Peyer's patch (tissue), 4 donors: ENCODE measurements at regions not wholly inside any gene's neighbourhood (a gene's known extent, or its start where the extent isn't known, plus 50 kb on each side); places are given as distances from the start of the nearest gene placed in this dataset.

Experiments
- POLR2A ChIP-seq, 2 donors: fragments of 450-650 bp; IDR thresholded peaks; one replicate each; pipeline ENCODE4 v1.5.1; 2017; ENCODE audit warnings: antibody characterized with exemption in 2 of 2, mild to moderate bottlenecking in 2 of 2, moderate library complexity in 2 of 2
- TF ChIP-seq, protein P1 (sequence below), 6 experiments: fragments of 450-650 bp in 4 of 6; fragments of 200-600 bp in 2 of 6; sonication (generic) in 1 of 6; IDR thresholded peaks; one replicate each; pipeline ENCODE4 v1.5.1; 2017 to 2019; ENCODE audit warnings: antibody characterized with exemption in 6 of 6, mild to moderate bottlenecking in 3 of 6, moderate library complexity in 1 of 6

DNA sequence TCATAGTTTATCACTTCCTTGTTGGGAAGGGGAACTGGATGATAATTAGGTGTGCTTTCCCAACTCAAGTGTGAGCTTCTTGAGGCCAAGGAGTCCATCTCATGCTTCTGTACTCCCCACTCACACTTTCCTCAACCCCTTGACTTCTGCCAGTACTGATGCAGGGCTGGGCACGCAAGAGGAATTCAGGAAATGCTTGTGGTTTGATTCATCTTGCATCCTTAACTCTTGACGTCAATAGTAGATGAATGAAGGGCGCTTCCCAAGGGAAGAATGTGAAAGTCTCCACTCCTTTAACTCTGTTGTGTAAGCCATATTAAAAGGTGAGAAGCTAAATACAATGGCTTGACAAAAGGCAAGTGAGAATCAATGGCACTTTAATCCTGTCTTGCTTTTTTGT, 101.8 kb downstream of the AGTR2 start:
- no peak for TF ChIP-seq POLR2A (IDR thresholded peaks at IDR 0.05)
- TF ChIP-seq, protein P1, sequence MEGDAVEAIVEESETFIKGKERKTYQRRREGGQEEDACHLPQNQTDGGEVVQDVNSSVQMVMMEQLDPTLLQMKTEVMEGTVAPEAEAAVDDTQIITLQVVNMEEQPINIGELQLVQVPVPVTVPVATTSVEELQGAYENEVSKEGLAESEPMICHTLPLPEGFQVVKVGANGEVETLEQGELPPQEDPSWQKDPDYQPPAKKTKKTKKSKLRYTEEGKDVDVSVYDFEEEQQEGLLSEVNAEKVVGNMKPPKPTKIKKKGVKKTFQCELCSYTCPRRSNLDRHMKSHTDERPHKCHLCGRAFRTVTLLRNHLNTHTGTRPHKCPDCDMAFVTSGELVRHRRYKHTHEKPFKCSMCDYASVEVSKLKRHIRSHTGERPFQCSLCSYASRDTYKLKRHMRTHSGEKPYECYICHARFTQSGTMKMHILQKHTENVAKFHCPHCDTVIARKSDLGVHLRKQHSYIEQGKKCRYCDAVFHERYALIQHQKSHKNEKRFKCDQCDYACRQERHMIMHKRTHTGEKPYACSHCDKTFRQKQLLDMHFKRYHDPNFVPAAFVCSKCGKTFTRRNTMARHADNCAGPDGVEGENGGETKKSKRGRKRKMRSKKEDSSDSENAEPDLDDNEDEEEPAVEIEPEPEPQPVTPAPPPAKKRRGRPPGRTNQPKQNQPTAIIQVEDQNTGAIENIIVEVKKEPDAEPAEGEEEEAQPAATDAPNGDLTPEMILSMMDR (IDR thresholded peaks at IDR 0.05), result no peak
